Glutamatergic neuron (in vitro differentiated cells): ENCODE measurements at regions not wholly inside any gene's neighbourhood (a gene's known extent, or its start where the extent isn't known, plus 50 kb on each side); places are given as distances from the start of the nearest gene placed in this dataset.

Experiments
- DNase-seq: peaks from one replicate; pipeline ENCODE4 v3.0.0; 2022
- H3K27ac Mint-ChIP-seq: one replicate; pipeline ENCODE4 v1.8.0; 2020; ENCODE audit warnings: mild to moderate bottlenecking, mixed read lengths, inconsistent platforms; ENCODE audit not compliant: unreplicated experiment
- H3K27me3 Mint-ChIP-seq: one replicate; pipeline ENCODE4 v1.8.0; 2020; ENCODE audit warnings: mild to moderate bottlenecking, moderate library complexity, mixed read lengths, inconsistent platforms; ENCODE audit not compliant: unreplicated experiment
- H3K36me3 Mint-ChIP-seq: one replicate; pipeline ENCODE4 v1.8.0; 2020; ENCODE audit warnings: mild to moderate bottlenecking, mixed read lengths, inconsistent platforms; ENCODE audit not compliant: unreplicated experiment
- H3K4me1 Mint-ChIP-seq: one replicate; pipeline ENCODE4 v1.8.0; 2020; ENCODE audit warnings: mild to moderate bottlenecking, low read depth, mixed read lengths, inconsistent platforms; ENCODE audit not compliant: unreplicated experiment
- H3K4me3 Mint-ChIP-seq: one replicate; pipeline ENCODE4 v1.8.0; 2020; ENCODE audit warnings: mild to moderate bottlenecking, mixed read lengths, inconsistent platforms; ENCODE audit not compliant: unreplicated experiment
- H3K9me3 Mint-ChIP-seq: one replicate; pipeline ENCODE4 v1.8.0; 2020; ENCODE audit warnings: mild to moderate bottlenecking, moderate library complexity, mixed read lengths, inconsistent platforms; ENCODE audit not compliant: unreplicated experiment
- CTCF ChIP-seq: fragments of 200-600 bp; sonication (generic); IDR thresholded peaks from one replicate; pipeline ENCODE4 v1.5.0; 2021; ENCODE audit not compliant: partially characterized antibody, unreplicated experiment

GRCh38 chr1:58067082-58067481 is 479.4 kb downstream of the OMA1 start:
- no peaks in the 10 kb centered on the region for H3K4me1 Mint-ChIP-seq
- no peak overlapping the region for H3K27ac Mint-ChIP-seq
- H3K27me3 Mint-ChIP-seq = no peaks in the 10 kb centered on the region
- H3K36me3 Mint-ChIP-seq = no peaks in the 10 kb centered on the region
- DNase-seq = no peak
- TF ChIP-seq CTCF = no peak
- H3K9me3 Mint-ChIP-seq = peaks cover 2% of the 10 kb centered on the region
- H3K4me3 Mint-ChIP-seq = no peak overlapping the region

GRCh38 chr1:58065520-58065919 is 481.0 kb downstream of the OMA1 start:
- peaks cover 2% of the 10 kb centered on the region for H3K9me3 Mint-ChIP-seq
- H3K27ac Mint-ChIP-seq = no peak overlapping the region
- no peak overlapping the region for H3K4me3 Mint-ChIP-seq
- H3K27me3 Mint-ChIP-seq = no peaks in the 10 kb centered on the region
- DNase-seq = no peak
- no peaks in the 10 kb centered on the region for H3K36me3 Mint-ChIP-seq
- no peaks in the 10 kb centered on the region for H3K4me1 Mint-ChIP-seq
- TF ChIP-seq CTCF = no peak

- H3K27ac Mint-ChIP-seq = no peak overlapping the region
- peaks cover 2% of the 10 kb centered on the region for H3K9me3 Mint-ChIP-seq
- H3K36me3 Mint-ChIP-seq = no peaks in the 10 kb centered on the region
- TF ChIP-seq CTCF = no peak
- no peak for DNase-seq
- no peaks in the 10 kb centered on the region for H3K4me1 Mint-ChIP-seq
- peaks cover 2% of the 10 kb centered on the region for H3K27me3 Mint-ChIP-seq
- H3K4me3 Mint-ChIP-seq = no peak overlapping the region
Observed at GRCh38 chr1:58064166-58064565, 482.4 kb downstream of the OMA1 start.

- Mint-ChIP-seq H3K4me1 (no peaks in the 10 kb centered on the region), H3K4me3 (no peak overlapping the region), H3K27ac (no peak overlapping the region), H3K36me3 (no peaks in the 10 kb centered on the region), H3K9me3 (peaks cover 2% of the 10 kb centered on the region), H3K27me3 (peaks cover 2% of the 10 kb centered on the region)
- no peak for TF ChIP-seq CTCF
- DNase-seq = no peak
Observed at GRCh38 chr1:58063095-58063494, 483.4 kb downstream of the OMA1 start.

- H3K9me3 Mint-ChIP-seq = peaks cover 2% of the 10 kb centered on the region
- H3K4me3 Mint-ChIP-seq = no peak overlapping the region
- DNase-seq = no peak
- H3K36me3 Mint-ChIP-seq = no peaks in the 10 kb centered on the region
- no peak for TF ChIP-seq CTCF
- H3K27me3 Mint-ChIP-seq = peaks cover 2% of the 10 kb centered on the region
- no peaks in the 10 kb centered on the region for H3K4me1 Mint-ChIP-seq
- H3K27ac Mint-ChIP-seq = no peak overlapping the region
Observed at GRCh38 chr1:58062635-58063034, 483.9 kb downstream of the OMA1 start.
